Hepatocyte (in vitro differentiated cells): ENCODE measurements at regions not wholly inside any gene's neighbourhood (a gene's known extent, or its start where the extent isn't known, plus 50 kb on each side); places are given as distances from the start of the nearest gene placed in this dataset.

Experiments used
- DNase-seq: peaks from one replicate; pipeline ENCODE4 v3.0.0-alpha.2; 2016; ENCODE audit warnings: low spot score
- H2AFZ ChIP-seq: fragments of 200-600 bp; sonication (generic); 2 replicates; pipeline ENCODE4 v1.6.0; 2016; ENCODE audit warnings: antibody characterized with exemption, mild to moderate bottlenecking
- H3K27ac ChIP-seq: fragments of 200-600 bp; sonication (generic); 2 replicates; pipeline ENCODE4 v1.5.1; 2016; ENCODE audit warnings: mild to moderate bottlenecking
- H3K27me3 ChIP-seq: fragments of 200-600 bp; sonication (generic); 2 replicates; pipeline ENCODE4 v1.6.1; 2016
- H3K36me3 ChIP-seq: fragments of 200-600 bp; sonication (generic); replicated peaks from 2 replicates; pipeline ENCODE4 v1.5.1; 2016; ENCODE audit warnings: low read depth; ENCODE audit not compliant: insufficient read depth
- H3K4me1 ChIP-seq: fragments of 200-600 bp; sonication (generic); 2 replicates; pipeline ENCODE4 v1.5.1; 2016; ENCODE audit warnings: mild to moderate bottlenecking, moderate library complexity; ENCODE audit not compliant: insufficient read depth
- H3K4me2 ChIP-seq: fragments of 200-600 bp; sonication (generic); 2 replicates; pipeline ENCODE4 v1.6.0; 2016
- H3K4me3 ChIP-seq: fragments of 200-600 bp; sonication (generic); 2 replicates; pipeline ENCODE4 v1.5.1; 2016; ENCODE audit warnings: mild to moderate bottlenecking
- H3K79me2 ChIP-seq: fragments of 200-600 bp; sonication (generic); 2 replicates; pipeline ENCODE4 v1.6.0; 2017; ENCODE audit warnings: mild to moderate bottlenecking
- H3K9me2 ChIP-seq: fragments of 200-600 bp; sonication (generic); replicated peaks from 2 replicates; pipeline ENCODE4 v1.6.0; 2017; ENCODE audit warnings: mild to moderate bottlenecking; ENCODE audit not compliant: insufficient read depth
- H3K9me3 ChIP-seq: fragments of 200-600 bp; sonication (generic); 2 replicates; pipeline ENCODE4 v1.5.1; 2016; ENCODE audit warnings: low read depth, mild to moderate bottlenecking
- H4K20me1 ChIP-seq: fragments of 200-600 bp; sonication (generic); 2 replicates; pipeline ENCODE4 v1.6.0; 2016; ENCODE audit warnings: mild to moderate bottlenecking; ENCODE audit not compliant: insufficient read depth, poor library complexity, severe bottlenecking
- EZH2 ChIP-seq: fragments of 200-600 bp; sonication (generic); IDR thresholded peaks from 2 replicates; pipeline ENCODE4 v1.6.1; 2016; ENCODE audit warnings: antibody characterized with exemption, mild to moderate bottlenecking, borderline replicate concordance
- EZH2phosphoT487 ChIP-seq: fragments of 200-600 bp; sonication (generic); IDR thresholded peaks from one replicate; pipeline ENCODE4 v1.6.1; 2018; ENCODE audit warnings: antibody characterized with exemption, mild to moderate bottlenecking, low read depth, moderate library complexity; ENCODE audit not compliant: unreplicated experiment, severe bottlenecking
- WGBS: methylation state at CpG from one replicate; pipeline ENCODE4 v1.1.6; 2016; ENCODE audit warnings: low lambda C conversion rate; ENCODE audit errors: missing lambda C conversion rate; 5-methylcytosine and 5-hydroxymethylcytosine counted together
- TF ChIP-seq, protein P1 (sequence below): fragments of 200-600 bp; sonication (generic); IDR thresholded peaks from 2 replicates; pipeline ENCODE4 v1.5.1; 2016; ENCODE audit warnings: antibody characterized with exemption, mild to moderate bottlenecking; ENCODE audit not compliant: poor library complexity

DNA sequence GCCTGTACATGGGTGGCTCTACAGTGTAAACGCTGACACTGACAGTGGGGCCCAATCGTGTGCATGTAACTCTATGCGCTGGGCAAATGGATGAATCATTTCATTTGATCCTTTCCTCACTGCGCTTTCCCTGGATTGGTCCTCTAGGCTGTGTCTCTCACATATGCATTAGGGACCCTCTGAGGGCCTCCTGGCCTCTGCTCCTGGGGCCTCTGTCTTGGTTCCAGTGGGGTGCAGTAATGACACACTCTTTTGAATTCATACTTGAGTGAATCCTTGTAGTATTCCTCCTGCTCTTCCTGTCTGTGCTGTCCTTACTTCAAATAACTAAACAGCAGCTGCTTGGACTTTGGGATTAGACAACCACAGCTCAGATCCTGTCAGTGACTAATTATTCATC, 176.5 kb upstream of the ADO start:
- DNase-seq, result no peak
- H3K27me3 ChIP-seq, result no peaks in the 10 kb centered on the region
- WGBS, result 75% methylated on average over 4 of the region's 4 CpGs
- peaks cover 9% of the 10 kb centered on the region for H3K4me1 ChIP-seq
- no peaks in the 10 kb centered on the region for H4K20me1 ChIP-seq
- H3K9me3 ChIP-seq, result no peaks in the 10 kb centered on the region
- no peaks in the 10 kb centered on the region for H3K36me3 ChIP-seq
- H3K79me2 ChIP-seq, result no peaks in the 10 kb centered on the region
- no peak overlapping the region for H3K4me2 ChIP-seq
- H3K27ac ChIP-seq, result no peak overlapping the region
- TF ChIP-seq, protein P1, sequence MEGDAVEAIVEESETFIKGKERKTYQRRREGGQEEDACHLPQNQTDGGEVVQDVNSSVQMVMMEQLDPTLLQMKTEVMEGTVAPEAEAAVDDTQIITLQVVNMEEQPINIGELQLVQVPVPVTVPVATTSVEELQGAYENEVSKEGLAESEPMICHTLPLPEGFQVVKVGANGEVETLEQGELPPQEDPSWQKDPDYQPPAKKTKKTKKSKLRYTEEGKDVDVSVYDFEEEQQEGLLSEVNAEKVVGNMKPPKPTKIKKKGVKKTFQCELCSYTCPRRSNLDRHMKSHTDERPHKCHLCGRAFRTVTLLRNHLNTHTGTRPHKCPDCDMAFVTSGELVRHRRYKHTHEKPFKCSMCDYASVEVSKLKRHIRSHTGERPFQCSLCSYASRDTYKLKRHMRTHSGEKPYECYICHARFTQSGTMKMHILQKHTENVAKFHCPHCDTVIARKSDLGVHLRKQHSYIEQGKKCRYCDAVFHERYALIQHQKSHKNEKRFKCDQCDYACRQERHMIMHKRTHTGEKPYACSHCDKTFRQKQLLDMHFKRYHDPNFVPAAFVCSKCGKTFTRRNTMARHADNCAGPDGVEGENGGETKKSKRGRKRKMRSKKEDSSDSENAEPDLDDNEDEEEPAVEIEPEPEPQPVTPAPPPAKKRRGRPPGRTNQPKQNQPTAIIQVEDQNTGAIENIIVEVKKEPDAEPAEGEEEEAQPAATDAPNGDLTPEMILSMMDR, result no peak
- TF ChIP-seq EZH2 (no peak), EZH2phosphoT487 (no peak)
- no peak overlapping the region for H3K4me3 ChIP-seq
- no peak overlapping the region for H2AFZ ChIP-seq
- H3K9me2 ChIP-seq, result no peaks in the 10 kb centered on the region

DNA sequence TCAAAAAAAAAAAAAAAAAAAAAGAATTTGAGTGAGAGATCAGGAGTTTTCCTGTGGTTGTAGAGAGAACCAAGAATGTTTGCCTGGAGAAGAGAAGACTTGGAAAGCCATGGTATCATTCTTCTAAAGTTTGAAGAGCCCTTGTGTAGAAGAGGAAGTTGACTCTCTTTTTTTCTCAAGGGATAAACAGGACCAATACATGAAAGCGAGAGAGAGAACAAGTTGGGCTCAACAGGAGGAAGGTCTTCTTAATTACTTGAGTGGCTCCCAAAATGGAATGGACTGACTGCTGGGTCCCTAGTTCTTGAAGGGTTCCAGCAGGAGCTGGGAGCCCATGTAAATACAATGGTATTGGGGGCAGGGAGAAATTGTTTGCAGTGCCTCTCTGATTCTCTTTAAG, 173.3 kb upstream of the ADO start:
- Histone ChIP-seq H3K4me3 (no peak overlapping the region), H3K79me2 (no peaks in the 10 kb centered on the region), H3K9me2 (no peaks in the 10 kb centered on the region), H4K20me1 (no peaks in the 10 kb centered on the region), H3K27ac (no peak overlapping the region), H3K4me2 (no peak overlapping the region), H3K4me1 (no peaks in the 10 kb centered on the region), H2AFZ (no peak overlapping the region), H3K36me3 (no peaks in the 10 kb centered on the region), H3K9me3 (no peaks in the 10 kb centered on the region), H3K27me3 (no peaks in the 10 kb centered on the region)
- TF ChIP-seq, protein P1, result no peak
- TF ChIP-seq EZH2, result no peak
- no peak for TF ChIP-seq EZH2phosphoT487
- DNase-seq, result no peak
- 91% methylated on average over 1 of the region's 1 CpG for WGBS

DNA sequence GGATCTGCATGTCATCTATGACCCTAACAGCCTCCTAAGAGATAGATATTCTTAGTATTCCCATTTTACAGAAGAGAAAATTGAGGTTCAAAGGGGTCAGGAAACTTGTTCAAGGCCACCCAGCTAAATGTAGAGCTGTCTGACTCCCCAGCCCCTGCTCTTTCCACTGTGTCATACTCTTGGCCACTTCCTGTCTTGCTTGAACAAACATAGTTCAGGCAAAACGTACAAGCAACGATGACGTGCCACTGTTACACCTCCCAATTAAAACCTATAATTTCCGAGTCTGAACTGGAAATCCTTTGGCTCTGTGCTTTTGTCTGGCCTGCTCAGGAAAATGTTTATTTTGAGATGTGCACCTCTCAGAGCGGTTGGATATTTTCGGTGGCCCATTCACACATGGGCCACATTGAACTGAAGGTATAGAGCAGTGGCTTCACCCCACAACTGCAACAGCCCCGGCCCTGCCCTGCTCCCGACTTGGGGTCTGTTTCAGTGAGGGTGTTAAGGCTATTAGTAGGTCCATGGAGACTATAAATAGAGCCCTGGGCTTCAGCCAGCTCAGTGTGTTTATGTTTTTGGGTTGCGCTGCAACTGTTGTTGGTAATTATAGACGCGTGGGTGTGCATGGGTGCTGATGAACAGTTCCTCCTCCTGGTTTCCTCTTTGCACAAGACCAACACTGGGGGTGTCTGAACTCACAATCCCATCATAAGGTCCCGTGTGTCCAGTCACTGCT, 172.3 kb upstream of the ADO start:
- Histone ChIP-seq H3K27me3 (no peaks in the 10 kb centered on the region), H3K4me2 (no peak overlapping the region), H3K27ac (no peak overlapping the region), H3K4me3 (no peak overlapping the region), H4K20me1 (no peaks in the 10 kb centered on the region), H3K36me3 (no peaks in the 10 kb centered on the region), H2AFZ (no peak overlapping the region), H3K4me1 (no peaks in the 10 kb centered on the region), H3K9me2 (no peaks in the 10 kb centered on the region), H3K79me2 (no peaks in the 10 kb centered on the region), H3K9me3 (no peaks in the 10 kb centered on the region)
- no peak for TF ChIP-seq EZH2
- TF ChIP-seq, protein P1, result no peak
- 90% methylated on average over 12 of the region's 12 CpGs for WGBS
- DNase-seq, result no peak

DNA sequence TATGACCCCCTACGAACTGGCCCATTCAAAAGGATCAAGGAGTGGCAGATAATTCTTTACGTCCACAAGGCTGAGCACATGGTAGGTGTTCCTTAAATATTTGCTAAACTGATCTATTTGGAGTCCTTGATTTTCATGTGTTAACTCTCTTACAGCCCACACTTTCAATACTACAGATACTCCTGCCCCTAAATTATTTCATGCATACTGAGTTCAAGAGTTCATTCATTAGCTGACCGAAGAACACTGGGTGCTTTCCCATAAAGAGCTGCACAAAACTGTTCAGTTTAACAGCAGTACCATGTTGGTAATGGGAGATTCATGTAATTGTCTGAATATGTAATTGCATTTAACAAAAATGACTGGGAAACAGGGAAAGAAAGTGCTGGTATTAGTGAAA, 170.5 kb upstream of the ADO start:
- Histone ChIP-seq H3K36me3 (no peaks in the 10 kb centered on the region), H2AFZ (no peak overlapping the region), H3K4me1 (peaks cover 6% of the 10 kb centered on the region), H3K27ac (no peak overlapping the region), H3K9me3 (no peaks in the 10 kb centered on the region), H3K79me2 (no peaks in the 10 kb centered on the region), H3K4me2 (no peak overlapping the region), H3K4me3 (no peak overlapping the region), H3K27me3 (no peaks in the 10 kb centered on the region), H4K20me1 (no peaks in the 10 kb centered on the region), H3K9me2 (no peaks in the 10 kb centered on the region)
- TF ChIP-seq EZH2 (no peak), EZH2phosphoT487 (no peak)
- TF ChIP-seq, protein P1, result no peak
- DNase-seq, result no peak
- WGBS, result 80% methylated on average over 3 of the region's 3 CpGs
